SU-DHL-6 (cell line): ENCODE measurements at regions not wholly inside any gene's neighbourhood (a gene's known extent, or its start where the extent isn't known, plus 50 kb on each side); places are given as distances from the start of the nearest gene placed in this dataset.

ENCODE experiments used
- CTCF ChIP-seq: fragments of 200-600 bp; sonication (generic); IDR thresholded peaks from one replicate; pipeline ENCODE4 v1.5.1; 2017; ENCODE audit warnings: antibody characterized with exemption, mild to moderate bottlenecking, low read length, moderate library complexity; ENCODE audit not compliant: insufficient read depth, poor library complexity, severe bottlenecking
- EZH2phosphoT487 ChIP-seq: fragments of 200-600 bp; sonication (generic), shearing (Covaris generic); conservative IDR thresholded peaks from 2 replicates; pipeline ENCODE4 v1.6.1; 2018; ENCODE audit warnings: mild to moderate bottlenecking, antibody characterized with exemption, low read length, moderate library complexity, mixed read lengths

- no peak for TF ChIP-seq CTCF
- no peak for TF ChIP-seq EZH2phosphoT487
These were observed 71.5 kb upstream of the CXADR start for GRCh38 chr21:17441370-17441769.
